GM19467 (cell line): ENCODE measurements at regions not wholly inside any gene's neighbourhood (a gene's known extent, or its start where the extent isn't known, plus 50 kb on each side); places are given as distances from the start of the nearest gene placed in this dataset.

ENCODE experiments used
- ATAC-seq: cut with Tn5 transposase; IDR thresholded peaks from one replicate; pipeline ENCODE4 v1.9.1; 2021; ENCODE audit warnings: mild to moderate bottlenecking, moderate library complexity; ENCODE audit not compliant: unreplicated experiment

DNA sequence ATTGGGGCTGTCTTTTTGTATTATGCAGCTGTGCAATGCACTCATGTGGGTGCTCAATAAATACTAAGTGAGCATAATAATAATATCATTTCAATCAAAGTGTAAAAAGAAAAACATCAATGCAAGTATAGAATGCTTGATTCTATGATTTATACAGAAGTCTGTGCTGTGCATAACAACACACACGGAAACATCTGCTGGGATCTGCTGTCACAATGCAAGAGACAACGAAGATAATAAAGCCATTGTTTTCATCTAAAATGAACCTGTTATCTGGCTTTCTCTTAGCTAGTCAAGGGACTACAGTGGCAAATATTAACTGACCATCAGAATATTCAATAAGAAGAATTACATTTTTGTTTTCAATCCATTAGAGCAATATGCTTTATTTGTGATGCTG is 1156.9 kb upstream of the MAP3K7 start:
- ATAC-seq: no peak

- no peak for ATAC-seq
Observed at GRCh38 chr6:91731939-91732338, 1145.1 kb upstream of the MAP3K7 start.

GRCh38 chr6:91730710-91731109 is 1143.8 kb upstream of the MAP3K7 start:
- ATAC-seq: no peak

DNA sequence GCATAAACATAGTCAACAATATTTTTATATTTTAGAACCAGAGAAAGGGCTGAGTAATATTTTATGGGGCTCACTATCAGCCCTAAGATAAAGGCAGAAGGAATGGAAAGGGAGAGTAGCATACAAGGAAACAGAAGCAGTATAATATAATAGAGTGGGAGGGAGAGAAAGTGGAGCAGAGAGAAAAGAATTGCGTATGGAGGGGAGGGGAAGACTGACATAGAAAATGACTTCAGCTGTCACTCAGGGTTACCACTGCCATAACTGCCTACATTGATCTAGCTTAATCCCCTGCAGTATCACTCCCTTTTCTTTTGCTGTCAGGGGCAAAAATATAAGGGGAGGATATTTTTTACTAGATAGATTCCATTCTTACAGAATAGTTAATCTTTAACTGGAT is 1133.5 kb upstream of the MAP3K7 start:
- no peak for ATAC-seq

DNA sequence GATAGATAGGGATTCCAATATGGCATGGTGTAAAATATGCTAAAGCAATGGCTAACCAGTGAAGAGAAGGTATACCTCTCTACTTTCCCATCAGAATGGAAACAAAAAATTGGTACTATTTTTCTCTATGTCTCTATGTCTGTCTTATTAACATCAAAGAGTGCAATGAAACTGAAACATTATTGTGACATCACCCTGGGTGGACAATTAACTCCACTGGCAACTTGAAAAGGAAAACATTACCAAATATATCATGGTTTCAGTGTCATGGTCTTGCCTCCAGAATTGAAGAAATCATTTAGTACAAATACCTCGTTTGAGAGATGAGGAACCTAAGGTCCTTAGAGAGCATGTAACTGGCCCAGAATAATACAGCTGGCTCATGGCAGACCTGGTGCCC is 1132.5 kb upstream of the MAP3K7 start:
- ATAC-seq: peak; percentile 46

DNA sequence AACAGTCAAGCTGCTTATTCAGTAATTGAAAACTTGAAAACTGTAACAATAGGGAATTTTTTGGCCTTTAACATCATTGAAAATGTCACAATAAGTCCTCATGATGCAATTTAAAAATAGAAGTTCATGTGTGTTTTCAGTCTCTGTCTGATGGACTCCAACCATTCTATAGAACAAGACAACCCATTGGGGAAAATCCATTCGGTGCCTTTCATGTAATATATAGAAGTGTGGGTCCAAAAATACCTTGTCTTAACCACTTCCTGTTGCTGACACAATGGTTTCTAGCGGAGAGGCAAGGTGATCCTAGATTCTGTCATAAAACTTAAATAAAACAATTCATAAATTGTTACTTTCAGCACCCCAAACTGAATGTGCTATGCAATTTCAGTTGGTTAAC is 1131.3 kb upstream of the MAP3K7 start:
- no peak for ATAC-seq

DNA sequence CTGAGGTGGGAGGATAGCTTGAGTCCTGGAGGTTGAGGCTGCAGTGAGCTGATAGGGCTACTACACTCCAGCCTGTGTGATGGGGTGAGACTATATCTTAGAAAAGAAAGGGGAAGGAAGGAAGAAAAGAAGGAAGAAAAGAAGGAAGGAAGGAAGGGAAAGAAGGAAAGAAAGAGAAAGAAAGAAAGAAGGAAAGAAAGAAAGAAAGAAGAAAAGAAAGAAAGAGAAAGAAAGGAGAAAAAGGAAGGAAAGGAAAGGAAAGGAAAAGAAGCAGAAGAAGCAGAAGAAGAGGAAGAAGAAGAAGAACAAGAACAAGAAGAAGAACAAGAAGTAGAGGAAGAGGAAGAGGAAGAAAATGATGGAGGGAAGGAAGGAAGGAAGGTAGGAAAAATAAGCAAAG is 1130.2 kb upstream of the MAP3K7 start:
- ATAC-seq: no peak

DNA sequence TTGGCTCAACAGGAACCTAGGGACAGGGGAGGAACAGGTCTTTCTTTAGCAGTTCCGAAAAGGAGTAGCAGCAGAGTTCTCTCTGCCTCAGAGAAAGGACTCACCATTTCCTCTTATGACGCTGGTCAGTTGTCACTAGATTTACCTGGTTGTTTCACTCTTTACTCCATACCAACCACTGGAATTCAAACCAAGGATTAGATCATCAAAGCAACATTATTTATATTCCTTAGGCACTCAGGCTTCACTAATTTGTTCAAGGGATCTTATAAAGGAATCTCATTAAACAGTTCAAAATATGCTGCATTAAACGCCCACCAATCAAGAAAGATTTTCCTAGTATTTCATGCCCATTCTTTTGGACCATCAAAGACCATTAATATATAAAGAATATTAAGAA is 1129.5 kb upstream of the MAP3K7 start:
- ATAC-seq: no peak

DNA sequence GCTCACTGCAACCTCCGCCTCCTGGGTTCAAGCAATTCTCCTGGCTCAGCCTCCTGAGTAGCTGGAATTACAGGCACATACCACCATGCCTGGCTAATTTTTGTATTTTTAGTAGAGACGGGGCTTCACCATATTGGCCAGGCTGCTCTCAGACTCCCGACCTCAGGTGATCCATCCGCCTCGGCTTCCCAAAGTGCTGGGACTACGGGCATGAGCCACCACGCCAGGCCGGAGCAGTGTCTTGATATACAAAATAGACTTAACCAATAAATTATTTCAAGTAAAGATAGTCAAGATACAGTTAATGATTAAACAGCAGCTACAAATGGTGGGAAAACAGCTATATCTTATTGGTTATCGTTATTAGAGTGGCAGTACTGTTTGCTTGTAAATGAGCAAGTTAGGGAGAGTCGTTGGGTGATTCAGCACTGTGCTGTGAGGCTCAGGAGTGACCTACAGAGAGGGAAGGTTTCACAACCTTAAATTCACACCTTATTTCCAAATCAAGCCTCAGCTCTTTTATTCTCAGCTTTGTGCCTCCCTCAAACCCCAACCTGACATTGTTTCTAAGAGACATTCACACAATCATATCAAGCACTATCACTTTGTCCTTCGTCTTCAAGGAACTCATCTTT is 1128.4 kb upstream of the MAP3K7 start:
- ATAC-seq: no peak

GRCh38 chr6:91713911-91714310 is 1127.0 kb upstream of the MAP3K7 start:
- no peak for ATAC-seq

- ATAC-seq: no peak
Observed at GRCh38 chr6:91711518-91711917, 1124.6 kb upstream of the MAP3K7 start.

GRCh38 chr6:91710342-91710741 is 1123.5 kb upstream of the MAP3K7 start:
- no peak for ATAC-seq

DNA sequence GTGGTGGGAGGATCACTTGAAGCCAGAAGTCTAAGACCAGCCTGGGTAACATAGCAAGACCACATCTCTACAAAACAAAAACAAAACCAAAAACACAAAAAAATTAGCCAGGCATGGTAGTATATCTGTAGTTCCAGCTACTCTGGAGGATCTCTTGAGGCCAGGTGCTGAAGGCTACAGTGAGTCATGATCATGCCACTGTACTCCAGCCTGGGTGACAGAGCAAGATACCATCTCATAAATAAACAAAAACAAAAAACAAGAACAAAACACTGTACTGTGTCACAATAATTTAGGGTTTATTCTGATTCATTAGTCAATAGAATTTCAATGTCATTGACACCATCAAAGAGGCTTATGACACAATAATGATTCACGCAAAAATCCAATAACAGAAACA is 1121.7 kb upstream of the MAP3K7 start:
- ATAC-seq: no peak

DNA sequence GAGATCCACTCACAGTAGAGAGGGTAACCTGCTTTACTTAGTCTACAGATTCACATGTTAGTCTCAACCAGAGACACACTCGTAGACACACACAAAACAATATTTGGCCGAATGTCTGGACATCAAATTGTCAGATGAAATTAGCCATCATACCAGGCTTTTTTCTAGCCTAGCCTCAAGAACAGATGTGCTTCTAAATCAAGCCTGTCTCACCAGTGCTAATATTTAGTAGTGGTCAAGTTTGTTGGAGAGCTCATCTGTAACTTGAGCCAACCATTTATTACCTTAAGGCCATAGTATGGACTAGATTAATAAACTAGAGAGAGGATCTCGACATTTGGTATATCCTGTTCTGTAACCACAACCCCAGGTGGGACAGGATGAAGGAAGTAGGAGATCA is 1118.8 kb upstream of the MAP3K7 start:
- no peak for ATAC-seq

- no peak for ATAC-seq
Observed at GRCh38 chr6:91704531-91704930, 1117.7 kb upstream of the MAP3K7 start.

GRCh38 chr6:91697010-91697695 is 1110.3 kb upstream of the MAP3K7 start:
- no peak for ATAC-seq

GRCh38 chr6:91695221-91695620 is 1108.3 kb upstream of the MAP3K7 start:
- ATAC-seq: no peak

DNA sequence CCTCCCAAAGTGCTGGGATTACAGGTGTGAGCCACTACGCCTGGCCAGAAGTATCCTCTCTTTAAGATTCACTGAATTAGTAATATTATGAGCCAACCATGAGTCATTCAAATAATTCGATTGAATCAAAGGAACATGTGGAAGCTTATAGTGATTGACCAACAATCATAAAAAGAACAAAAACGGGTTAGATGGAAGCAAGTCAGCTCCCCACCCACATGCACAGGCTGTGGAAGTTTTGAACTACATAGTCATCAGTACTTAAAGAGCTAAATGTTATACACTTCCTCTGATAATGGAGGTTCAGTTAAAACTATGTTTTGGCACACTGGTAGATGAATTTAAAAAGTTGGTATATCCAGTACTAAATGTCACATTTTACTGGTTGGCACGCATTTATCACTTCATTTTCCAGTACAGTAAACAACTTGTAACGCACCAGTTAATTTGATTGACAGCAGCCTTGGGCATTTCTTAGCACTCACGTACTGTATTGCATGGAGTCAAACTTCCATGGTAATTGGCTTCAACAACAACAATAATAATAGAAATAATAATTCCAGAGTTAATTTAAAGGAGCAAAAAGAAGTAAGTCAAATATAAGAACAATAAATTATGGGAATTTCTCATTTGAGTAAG is 1107.3 kb upstream of the MAP3K7 start:
- no peak for ATAC-seq

GRCh38 chr6:91691449-91691848 is 1104.6 kb upstream of the MAP3K7 start:
- ATAC-seq: no peak

- no peak for ATAC-seq
Observed at GRCh38 chr6:91683240-91683639, 1096.4 kb upstream of the MAP3K7 start.

DNA sequence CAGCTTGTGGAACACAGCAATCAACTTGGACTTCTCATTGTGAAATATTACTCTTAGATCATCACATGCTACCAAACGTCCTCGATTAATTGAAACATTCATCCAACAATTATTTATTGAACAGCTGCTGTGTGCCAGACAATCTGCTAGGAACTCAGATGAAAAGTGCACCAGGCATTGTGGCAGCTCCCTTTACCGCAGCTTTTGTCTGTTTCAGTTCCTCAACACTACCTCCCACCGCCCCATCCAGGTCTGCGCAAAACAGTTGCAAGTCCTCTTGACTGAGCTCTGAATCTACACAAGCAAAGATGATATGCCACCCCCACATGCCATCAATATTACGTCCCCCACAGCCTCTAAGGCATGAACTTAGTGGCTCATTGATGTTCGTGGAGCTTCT is 1094.4 kb upstream of the MAP3K7 start:
- ATAC-seq: no peak

DNA sequence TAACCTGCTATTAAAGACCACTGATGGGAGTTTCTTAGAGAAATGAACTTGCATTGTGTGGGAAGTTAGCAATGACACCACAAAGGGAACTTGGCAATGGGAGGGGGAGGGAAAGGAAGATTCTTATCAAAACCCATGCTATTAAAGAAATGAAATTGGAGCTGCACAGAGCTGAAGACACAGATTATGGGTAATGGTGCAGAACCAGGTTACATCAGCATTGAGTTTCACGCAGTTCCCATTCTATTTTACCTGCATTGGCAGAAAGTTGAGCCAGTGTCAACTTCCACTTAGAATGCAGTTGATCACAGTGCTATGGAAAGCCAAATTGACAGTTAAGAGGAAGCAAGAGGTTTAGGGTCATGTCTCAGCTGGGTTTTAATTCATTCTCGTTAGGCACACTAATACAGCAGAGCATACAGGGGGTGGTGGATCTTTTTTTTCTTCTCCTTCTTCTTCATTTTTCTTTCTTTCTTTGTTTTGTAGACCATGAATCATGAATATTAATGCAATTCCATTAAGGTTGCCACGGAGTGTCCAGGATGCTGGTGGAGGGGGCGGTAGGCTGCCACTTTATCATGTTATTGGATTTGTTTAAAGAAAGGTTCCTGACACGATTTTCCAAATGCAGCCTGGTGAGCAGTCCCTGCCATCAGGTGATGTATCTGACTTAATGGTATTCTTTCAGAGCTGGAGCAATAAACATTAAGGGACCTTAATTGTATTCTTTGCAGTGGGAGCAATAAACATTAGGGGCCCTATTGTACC is 1092.0 kb upstream of the MAP3K7 start:
- no peak for ATAC-seq
